Stimulated activated CD4-positive, alpha-beta T cell treated with anti-CD3 and anti-CD28 coated beads, TNF-alpha, amount 100 ng/mL, for 48 hours (primary cell): ENCODE measurements at regions not wholly inside any gene's neighbourhood (a gene's known extent, or its start where the extent isn't known, plus 50 kb on each side); places are given as distances from the start of the nearest gene placed in this dataset.
"Not testable (repeated sequence)": the region's sequence is repeated elsewhere in the genome, so short reads cannot be mapped to it uniquely, and the experiment has no call there.

Source experiments
- DNase-seq, 3 donors: peaks; one replicate each; pipeline ENCODE4 v3.0.0-alpha.2; 2020; ENCODE audit warnings: low read depth in 3 of 3

DNA sequence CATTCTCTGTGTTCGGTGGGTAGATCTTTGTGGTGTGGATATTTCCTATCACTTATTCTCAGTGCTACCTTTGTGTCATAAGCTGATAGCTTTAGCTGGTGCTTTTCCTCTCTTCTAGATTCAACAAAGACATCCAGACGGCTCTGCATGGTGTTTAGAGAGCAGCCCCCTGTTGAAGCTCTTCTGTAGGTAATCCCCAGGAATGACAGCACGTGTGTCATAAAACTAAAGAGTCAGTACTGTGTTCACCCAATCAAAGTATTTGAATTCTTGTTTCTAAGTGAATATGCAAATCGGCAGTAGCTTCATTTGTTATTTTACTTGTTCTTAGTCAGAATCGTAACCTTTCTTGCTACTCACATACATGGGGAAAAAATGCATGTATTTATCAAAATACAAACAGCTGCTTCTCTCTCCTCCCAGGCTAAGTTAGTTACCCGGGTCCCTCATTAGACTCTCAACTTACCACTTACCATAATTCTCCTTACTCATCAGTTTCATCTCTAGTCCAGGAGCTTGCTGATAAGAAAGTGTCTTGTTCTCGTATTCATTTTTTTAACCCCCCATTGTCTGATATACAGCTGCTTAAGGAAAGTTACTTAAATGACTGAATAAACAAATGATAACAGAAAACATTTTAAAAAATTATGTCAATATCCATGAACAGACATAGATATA lies 1696.0 kb upstream of the WWC1 start:
- DNase-seq: no peak

DNA sequence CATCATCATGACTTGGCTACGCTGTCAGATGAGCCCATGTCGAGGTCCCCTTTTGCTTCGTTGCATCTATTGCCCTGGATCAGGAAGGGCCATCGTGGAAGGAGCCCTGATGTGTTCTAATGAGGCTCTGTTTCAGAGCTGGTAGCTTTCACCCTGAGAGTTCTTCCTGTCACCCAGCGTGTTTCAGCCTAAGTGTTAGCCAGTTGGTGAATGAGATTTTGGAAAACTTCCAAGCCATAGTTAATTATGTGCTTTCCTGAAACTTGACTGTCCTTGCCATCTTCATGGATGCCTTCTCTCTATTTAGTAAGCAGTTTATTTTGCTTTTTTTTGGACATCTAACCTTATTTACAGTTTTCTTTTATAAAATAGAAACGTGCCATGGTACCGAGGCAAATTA lies 1695.4 kb upstream of the WWC1 start:
- DNase-seq: no peak

DNA sequence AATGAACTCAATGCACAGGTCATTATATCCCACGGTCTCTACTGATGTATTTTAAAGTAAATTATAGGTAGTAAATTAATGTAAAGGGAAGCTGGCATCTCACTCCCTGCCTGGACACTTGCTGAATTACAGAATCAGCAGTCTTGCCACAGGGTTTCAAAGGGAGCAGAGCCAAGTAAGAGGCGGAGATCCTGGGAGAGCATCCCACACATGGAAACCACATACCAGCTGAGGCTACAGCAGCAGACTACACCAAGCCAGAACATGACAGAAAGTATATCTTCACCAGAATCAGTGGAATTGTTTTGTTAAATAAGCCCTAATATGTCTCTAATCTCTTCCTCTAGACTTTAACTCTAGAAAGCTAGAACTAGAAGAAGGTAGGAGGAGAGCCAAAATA lies 1689.2 kb upstream of the WWC1 start:
- DNase-seq: no peak

DNA sequence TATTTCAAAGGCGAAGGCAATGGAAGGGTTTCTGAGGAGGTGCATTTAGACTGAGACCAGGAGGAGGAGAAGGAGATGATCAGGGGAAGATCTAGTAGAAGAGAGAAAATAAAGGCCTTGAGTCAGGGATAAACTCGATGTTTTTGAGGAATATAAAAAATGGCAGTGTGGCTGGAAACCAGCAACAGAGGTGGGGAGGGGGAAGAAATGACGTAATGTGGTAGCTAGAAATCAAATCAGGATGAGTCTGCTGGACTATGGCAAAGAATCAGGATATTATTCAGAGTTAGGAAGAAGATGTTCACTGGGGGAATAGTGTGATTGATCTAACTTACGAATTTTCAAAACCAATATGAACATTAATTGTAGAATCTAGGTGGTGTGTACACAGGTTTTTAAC lies 1673.9 kb upstream of the WWC1 start:
- no peak for DNase-seq

DNA sequence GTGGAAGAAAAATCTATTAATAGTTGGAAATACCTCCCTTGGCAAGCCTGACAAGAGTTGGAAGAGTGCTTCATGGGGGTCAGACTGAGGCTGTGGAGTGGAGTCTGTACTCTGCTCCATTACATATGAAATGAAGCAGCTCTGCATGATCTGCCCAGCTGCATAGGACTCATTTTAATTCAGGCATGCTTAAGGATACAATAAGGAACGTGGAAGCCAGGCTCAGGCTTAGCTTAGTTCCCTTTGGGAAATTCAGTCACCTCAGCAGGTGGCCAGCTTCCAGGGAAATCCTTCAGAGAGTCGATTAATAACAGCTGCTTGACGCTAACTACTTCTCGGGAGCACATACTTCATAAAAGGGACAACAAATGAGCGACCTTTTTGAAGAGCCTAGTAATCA lies 1672.9 kb upstream of the WWC1 start:
- no peak for DNase-seq

DNA sequence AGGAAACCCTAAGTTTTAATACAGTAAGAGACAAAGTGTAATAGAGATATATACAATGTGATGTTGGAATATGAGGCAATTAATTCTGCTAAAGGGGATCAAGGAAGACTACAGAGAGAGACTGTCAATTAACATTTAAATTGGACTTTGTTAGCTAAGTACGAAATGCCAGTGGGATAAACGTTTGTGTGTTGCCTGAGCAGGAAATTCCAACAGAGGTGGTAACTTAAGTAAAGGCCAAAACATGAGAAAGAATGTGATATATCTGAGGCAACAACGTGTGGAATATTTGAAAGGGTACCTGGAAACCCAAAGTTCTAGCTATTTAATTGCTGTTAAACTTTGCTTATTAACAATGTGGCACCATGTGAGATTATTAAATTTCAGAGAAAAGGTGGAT lies 1666.9 kb upstream of the WWC1 start:
- DNase-seq: no peak

DNA sequence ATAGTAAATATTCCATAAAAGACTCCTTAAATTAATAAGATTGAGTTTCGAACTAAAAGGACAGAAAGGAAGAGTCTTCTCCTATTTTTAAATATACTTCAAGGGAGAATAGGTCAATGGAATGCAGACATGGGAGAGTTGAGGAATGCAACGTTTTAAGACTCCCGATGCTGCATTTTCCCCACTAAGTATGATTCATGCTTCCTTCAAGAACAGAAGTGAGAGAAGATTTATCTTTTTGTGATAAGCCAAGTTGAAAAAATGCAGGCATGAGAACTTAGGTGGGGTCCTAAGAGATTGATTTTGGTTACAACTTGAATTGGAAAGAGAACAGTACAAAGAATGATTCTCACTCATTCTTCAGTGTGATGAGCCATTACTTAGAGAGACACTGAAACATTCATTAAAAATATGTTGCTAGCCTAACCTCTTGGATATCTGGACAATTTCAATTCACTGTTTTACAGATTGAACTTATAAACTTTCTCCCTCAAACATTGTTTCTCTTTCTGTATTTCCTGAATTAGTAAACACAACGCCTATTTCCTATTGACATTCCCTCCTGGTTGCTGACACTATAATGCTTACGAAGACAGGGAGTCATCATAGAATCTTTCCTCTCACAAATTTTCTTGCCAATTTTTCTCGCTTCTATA lies 1666.1 kb upstream of the WWC1 start:
- no peak for DNase-seq

DNA sequence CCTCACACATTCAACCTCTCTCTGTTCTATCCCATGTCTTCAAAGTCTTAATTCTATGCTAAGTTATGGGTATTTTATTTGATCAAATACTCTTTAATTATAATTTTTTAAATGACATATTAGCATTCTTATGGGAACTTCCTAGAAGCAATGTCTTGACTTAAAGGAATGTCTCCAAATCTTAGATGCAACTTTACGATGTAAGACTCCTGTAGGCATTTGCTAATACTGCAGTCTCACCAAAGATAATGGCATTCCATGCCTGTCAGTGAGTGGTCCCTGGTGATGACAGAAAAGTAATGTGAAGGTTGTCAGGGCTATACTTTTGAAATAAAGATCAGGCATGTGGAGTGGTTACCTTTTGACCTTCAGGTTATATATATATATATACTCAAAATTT lies 1654.2 kb upstream of the WWC1 start:
- DNase-seq: no peak

DNA sequence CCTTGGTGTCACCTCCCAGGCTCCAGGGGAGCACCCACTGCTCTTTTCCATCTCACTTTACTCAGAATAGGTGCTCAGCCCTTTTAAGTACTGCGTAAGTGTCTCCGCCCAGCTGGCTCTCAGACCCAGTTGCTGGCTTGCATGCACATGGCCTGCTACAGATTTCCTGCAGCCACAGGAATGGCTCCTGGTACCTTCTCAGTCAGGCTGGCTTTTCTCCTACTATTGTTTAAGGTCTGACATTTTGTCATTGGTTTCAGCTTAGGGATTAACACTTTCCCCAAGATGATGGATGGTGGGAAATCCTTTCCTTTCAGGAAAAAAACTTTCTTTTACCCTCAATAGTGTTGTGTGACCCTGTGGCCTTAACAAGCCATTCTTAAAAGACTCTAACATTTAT lies 1652.3 kb upstream of the WWC1 start:
- no peak for DNase-seq

DNA sequence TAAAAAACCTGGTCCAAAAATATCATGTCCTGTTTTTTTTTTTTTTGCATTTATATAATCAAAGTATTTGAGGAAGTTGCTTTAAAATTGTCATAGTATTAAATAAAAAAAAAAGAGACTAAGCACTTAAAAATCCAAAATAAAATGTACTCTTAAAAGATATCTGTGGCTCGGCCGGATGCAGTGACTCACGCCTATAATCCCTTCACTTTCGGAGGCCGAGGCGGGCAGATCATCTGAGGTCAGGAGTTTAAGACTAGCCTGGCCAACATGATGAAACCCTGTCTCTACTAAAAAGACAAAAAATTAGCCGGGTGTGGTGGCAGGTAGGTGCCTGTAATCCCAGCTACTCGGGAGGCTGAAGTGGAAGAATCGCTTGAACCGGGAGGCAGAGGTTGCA lies 1651.3 kb upstream of the WWC1 start:
- DNase-seq: not testable (repeated sequence)

DNA sequence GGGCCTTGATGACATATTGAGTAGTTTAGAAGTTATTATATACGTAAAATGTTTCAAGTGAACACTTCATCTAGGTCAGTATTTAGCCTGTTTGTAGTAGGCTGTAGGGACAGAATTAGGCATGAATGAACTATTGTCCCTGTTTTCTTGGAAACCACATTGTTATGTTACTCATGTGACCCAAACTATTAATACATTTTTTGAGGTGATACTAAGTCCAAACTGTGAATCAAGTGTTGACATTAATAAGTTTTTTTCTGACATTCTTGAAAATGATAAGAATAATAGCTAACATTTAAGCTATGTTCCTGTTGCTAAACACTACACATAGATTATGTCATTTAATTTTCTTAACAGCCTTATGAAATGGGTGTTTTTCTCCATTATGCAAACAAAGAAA lies 1642.7 kb upstream of the WWC1 start:
- DNase-seq: no peak

DNA sequence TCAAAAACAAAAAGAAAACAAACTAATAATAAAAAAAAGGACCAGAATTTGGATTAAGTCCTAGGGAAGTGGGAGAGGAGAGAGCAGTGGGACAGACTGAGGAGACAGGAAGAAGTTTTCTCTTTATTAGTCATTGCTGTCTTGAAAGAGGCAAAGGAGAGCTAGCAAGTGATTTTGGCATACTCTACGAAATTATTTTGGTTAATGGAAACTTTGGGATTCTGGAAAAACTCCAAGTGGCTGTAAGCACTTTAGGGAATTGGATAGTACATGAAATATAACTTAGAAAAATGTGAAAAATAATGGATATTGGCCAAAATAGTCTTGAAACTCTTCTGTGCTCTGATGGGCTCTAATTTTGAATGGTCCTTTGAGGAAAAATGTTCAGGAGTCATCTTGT lies 1641.8 kb upstream of the WWC1 start:
- DNase-seq: no peak

DNA sequence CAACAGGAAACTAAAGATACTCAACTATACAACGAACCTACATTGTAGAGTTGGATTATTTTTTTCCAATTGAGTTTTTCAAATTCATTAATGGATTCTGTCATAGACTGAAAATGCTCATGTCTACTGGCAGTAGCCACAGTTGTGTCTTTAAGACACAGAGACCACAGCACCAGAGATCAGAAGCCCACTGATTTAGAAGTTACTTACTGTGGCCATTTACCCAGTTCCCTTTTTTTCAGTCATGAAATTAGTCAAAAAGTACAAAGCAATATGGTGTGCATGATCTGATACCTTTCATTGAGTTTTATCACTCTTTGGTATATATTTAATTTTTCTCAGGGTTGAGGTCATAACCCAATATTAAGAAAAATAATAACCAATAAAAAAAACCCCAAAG lies 1640.2 kb upstream of the WWC1 start:
- no peak for DNase-seq

DNA sequence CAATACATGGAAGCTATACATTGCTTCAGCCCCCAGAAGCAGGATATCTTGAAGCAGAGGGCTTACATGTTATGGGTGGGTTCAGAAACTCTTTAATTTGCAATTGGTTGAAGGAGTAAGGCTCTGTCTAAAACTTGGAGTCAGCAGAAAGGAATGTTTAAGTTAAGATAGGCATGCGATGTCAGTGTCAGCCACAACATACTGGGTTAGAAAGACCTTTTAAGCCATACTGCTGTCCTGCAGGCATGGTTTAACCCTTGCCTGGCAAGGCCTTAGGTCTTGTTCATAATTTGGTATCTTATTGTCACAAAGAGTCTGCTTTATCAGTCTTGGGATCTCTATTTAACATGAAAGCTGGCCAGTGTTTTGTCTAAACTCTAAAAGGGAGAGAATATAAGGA lies 1619.6 kb upstream of the WWC1 start:
- DNase-seq: no peak

DNA sequence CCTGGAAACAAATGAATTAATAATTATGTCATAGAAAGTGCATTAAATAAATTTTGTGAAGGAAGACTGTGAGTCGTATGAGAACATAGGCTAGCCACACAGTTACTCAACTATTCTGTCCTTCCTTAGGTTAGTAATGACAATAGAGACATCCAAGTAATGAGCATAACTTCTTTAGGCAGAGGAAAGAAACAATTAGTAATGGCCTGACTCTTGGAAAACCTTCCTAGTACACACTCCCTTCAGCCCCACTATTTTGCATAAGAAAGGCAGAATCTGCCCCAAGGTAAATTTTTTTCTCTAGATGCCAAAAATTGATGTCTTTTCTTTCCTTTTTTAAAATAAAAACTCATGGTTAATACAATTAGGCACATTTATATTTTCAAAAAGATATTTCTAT lies 1619.0 kb upstream of the WWC1 start:
- DNase-seq: no peak

DNA sequence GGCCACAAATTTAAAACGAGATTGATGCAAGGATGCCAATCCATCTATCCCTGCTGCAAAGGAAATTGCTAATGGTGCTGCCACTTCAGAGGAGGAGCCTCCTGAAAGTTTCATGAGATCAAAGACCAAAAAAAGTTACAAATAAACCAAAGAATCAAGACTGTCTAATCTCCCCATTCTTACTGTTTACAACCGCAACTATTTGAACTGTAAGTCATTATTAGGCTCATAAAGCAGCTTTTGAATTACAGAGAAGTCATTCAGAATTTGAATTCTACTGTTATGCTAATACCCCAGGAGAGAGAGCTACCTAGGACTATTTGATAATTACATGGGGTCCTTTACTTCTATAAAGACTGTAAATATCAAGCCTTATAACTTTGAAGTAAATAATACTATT lies 1613.6 kb upstream of the WWC1 start:
- no peak for DNase-seq

DNA sequence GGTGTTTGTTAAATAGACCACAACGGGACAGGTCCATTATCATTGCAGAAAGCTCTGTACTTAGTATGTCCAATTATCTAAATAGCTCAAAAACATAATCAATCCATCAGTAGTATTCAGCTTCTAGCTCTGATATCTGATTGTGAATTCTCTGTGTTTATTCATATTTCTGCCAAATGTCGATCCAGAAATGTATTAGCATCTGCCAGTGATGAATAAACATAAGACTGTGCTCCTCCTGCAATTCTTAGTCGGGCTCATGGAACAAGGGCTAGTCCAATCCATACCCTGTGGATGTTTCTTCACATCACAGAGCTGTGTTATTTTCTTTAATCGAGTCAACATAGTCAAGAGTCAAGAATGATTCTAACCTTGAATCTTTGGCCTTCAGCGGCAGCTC lies 1612.1 kb upstream of the WWC1 start:
- DNase-seq: no peak

DNA sequence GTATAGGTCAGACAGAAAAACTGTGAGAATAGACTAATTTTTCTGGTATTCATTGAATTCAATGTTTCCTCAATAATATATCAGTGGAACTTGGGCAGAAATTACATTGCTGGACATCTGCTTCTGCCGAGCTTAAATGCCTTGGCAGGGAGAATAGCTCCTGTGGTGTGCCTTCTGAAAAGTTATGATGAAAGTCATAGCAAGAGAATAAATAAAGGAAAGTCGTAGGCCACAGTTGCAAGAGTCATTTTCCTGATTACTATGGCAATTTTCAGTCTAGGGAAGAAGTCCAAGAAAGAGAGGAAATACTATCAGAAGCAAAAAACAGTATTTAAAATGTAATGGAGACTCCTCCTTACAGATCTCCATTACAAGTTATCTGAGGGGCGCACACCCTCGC lies 1596.1 kb upstream of the WWC1 start:
- no peak for DNase-seq

DNA sequence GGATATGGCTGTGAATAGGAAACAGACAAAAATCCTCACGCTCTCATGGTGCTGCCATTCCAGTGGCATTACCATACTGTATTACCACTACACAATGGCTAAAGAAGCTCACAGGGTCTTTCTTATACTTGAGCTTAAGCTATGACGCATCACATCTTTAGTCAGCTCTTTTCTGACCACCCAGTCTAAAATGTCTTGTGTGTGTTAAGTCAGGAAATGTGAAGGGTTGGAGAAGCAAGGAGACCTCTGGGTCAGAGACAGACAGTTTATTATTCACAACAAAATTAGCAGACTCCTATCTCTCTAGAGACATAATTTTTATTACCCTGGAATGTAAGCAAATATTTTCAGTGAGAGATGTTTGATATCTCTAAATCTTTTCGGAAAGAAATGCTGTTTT lies 1583.2 kb upstream of the WWC1 start:
- DNase-seq: no peak

DNA sequence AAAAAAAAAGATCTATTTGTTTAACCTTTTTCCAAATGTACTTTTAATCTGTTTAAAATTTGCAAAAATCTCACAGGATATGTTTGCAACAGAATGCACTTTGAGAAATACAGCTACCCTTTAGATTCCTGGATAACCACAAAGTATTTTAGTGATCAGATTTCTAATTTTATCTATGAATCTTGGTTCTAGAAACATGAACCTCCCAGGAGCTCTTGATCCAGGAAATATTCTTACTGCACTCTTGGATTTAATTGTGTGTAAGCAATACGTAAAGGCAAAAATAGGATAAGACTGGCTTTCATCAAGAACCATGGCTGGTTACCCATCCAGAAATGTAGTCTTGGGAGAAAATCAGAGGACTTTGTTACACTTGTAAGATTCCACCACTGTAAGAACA lies 1581.8 kb upstream of the WWC1 start:
- DNase-seq: no peak

DNA sequence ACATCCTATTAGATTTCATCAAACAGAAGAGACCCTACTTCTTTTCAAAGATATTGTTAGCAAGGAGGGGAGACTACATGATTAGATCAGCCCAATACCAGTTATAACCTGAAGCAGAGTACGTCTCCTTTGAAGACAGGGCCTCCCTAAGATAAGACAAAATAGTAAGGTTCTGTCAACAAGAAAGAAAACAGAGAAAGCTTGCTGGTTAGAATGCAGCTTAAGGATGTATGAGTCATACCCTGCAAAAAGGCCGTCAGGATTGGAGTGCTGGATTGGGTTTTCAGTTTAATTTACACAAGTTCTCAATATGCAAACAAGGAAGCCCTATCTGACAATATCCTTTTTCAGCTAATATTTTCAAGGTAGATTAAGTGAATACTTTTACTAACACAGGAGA lies 1581.2 kb upstream of the WWC1 start:
- DNase-seq: no peak

DNA sequence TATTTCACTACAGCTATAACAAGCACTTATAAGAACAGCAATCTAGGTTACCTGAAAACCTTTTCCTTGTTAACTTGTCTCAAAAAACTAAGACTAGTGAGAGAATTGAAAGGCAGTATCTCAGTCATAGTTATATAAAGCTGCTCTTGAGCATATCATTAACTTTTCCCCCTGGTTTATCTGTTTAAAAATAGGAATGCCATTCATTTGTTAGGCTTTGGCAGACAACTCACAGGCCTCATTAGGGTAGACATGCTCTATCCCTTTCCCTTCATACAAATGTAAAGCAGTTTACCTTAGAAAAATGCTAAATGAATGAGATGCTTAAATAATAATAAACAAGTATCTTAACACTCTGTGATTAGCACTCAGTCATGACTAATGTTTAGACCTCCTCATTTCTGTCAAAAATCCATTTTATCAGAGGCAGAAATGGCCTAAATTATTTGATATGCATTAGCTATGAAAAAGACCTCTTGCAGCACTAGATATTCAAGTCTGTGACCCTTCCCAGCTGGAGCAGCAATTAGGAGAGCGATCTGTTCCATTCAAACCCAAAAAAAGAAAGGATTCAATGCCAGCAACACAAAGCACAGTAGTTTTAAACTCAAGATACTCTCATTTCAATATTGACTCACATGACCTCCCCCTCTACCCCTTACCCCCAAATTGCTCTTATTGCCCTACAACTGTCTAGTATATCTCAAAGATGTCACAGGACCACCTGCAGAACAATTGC lies 1578.8 kb upstream of the WWC1 start:
- DNase-seq: no peak

DNA sequence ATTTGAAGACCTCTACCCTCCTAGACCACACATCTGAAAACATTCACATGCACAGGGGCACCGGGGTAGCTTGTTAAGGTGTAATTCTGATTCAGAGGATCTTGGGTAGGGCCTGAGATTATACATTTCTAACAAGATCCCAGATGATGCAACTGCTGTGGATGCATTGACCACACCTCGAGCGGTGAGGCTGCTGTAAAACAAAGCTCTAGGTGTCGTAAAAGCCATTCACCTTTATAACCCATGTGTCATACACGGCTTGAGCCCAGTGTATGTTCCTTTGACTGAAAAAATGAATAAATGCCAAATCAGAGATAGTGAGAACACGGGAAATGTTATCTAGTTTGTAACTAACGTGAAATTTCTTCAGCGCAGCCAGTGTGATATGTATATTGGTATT lies 1578.2 kb upstream of the WWC1 start:
- no peak for DNase-seq
